Osteoblast (primary cell): ENCODE measurements at regions not wholly inside any gene's neighbourhood (a gene's known extent, or its start where the extent isn't known, plus 50 kb on each side); places are given as distances from the start of the nearest gene placed in this dataset.

Experiments used
- DNase-seq: peaks from one replicate; pipeline ENCODE4 v3.0.0; 2011; ENCODE audit warnings: low spot score, mixed read lengths; ENCODE audit not compliant: insufficient read length; ENCODE audit errors: missing footprints
- H2AFZ ChIP-seq: 2 replicates; pipeline ENCODE4 v1.6.0; 2011; ENCODE audit warnings: mild to moderate bottlenecking, low read length
- H3K27ac ChIP-seq: 2 replicates; pipeline ENCODE4 v1.5.1; 2011; ENCODE audit warnings: mild to moderate bottlenecking, low read depth, low read length, moderate library complexity
- H3K27me3 ChIP-seq: 2 replicates; pipeline ENCODE4 v1.6.0; 2012; ENCODE audit warnings: mild to moderate bottlenecking, control low read depth, inconsistent platforms, low read length, moderate library complexity; ENCODE audit not compliant: insufficient read depth
- H3K36me3 ChIP-seq: 2 replicates; pipeline ENCODE4 v1.5.1; 2011; ENCODE audit warnings: mild to moderate bottlenecking, low read length, control low read depth, moderate library complexity; ENCODE audit not compliant: insufficient read depth
- H3K4me1 ChIP-seq: 2 replicates; pipeline ENCODE4 v1.5.1; 2011; ENCODE audit warnings: mild to moderate bottlenecking, low read length, control low read depth, moderate library complexity; ENCODE audit not compliant: insufficient read depth
- H3K4me2 ChIP-seq: 2 replicates; pipeline ENCODE4 v1.6.0; 2011; ENCODE audit warnings: mild to moderate bottlenecking, low read length; ENCODE audit not compliant: insufficient read depth
- H3K4me3 ChIP-seq: fragments of 200-600 bp; sonication (generic); 3 replicates; pipeline ENCODE4 v1.5.1; 2012; ENCODE audit warnings: mild to moderate bottlenecking, low read length, inconsistent platforms; ENCODE audit not compliant: insufficient read depth
- H3K79me2 ChIP-seq: 2 replicates; pipeline ENCODE4 v1.6.0; 2012; ENCODE audit warnings: mild to moderate bottlenecking, low read length, control low read depth, inconsistent platforms; ENCODE audit not compliant: insufficient read depth
- H3K9me3 ChIP-seq: 2 replicates; pipeline ENCODE4 v1.5.1; 2011; ENCODE audit warnings: low read depth, low read length, control low read depth
- H4K20me1 ChIP-seq: 2 replicates; pipeline ENCODE4 v1.6.0; 2012; ENCODE audit warnings: mild to moderate bottlenecking, low read length, control low read depth; ENCODE audit not compliant: insufficient read depth
- CTCF ChIP-seq: IDR thresholded peaks from 2 replicates; pipeline ENCODE4 v1.5.1; 2011; ENCODE audit warnings: mild to moderate bottlenecking, low read depth, low read length, moderate library complexity; ENCODE audit errors: extremely low read depth

- Histone ChIP-seq H3K4me2 (peak overlapping the region; percentile 3), H3K27me3 (peaks cover 70% of the 10 kb centered on the region), H3K36me3 (no peaks in the 10 kb centered on the region), H3K4me1 (peaks cover 12% of the 10 kb centered on the region), H4K20me1 (no peaks in the 10 kb centered on the region), H3K27ac (no peak overlapping the region), H3K79me2 (no peaks in the 10 kb centered on the region), H3K4me3 (no peak overlapping the region), H2AFZ (no peak overlapping the region), H3K9me3 (no peaks in the 10 kb centered on the region)
- TF ChIP-seq CTCF: no peak
- DNase-seq: peak; percentile 90
Observed at GRCh38 chr2:242031481-242032019, 162.0 kb downstream of the RTP5 start.

GRCh38 chr2:242032780-242033656, 163.5 kb downstream of the RTP5 start:
- peaks cover 76% of the 10 kb centered on the region for H3K27me3 ChIP-seq
- TF ChIP-seq CTCF: no peak
- no peak for DNase-seq

GRCh38 chr2:242034138-242034537, 164.6 kb downstream of the RTP5 start:
- Histone ChIP-seq H3K27me3 (peaks cover 82% of the 10 kb centered on the region), H2AFZ (no peak overlapping the region), H3K4me3 (no peak overlapping the region), H3K4me2 (no peak overlapping the region), H4K20me1 (no peaks in the 10 kb centered on the region), H3K36me3 (no peaks in the 10 kb centered on the region), H3K9me3 (no peaks in the 10 kb centered on the region), H3K79me2 (no peaks in the 10 kb centered on the region), H3K27ac (no peak overlapping the region), H3K4me1 (peaks cover 12% of the 10 kb centered on the region)
- DNase-seq: no peak
- no peak for TF ChIP-seq CTCF

More at GRCh38 chr2:242032780-242033656, 163.5 kb downstream of the RTP5 start:
- H3K36me3 ChIP-seq: no peaks in the 10 kb centered on the region
- peaks cover 12% of the 10 kb centered on the region for H3K4me1 ChIP-seq
- no peaks in the 10 kb centered on the region for H3K9me3 ChIP-seq
- no peaks in the 10 kb centered on the region for H4K20me1 ChIP-seq
- no peak overlapping the region for H2AFZ ChIP-seq
- H3K4me2 ChIP-seq: no peak overlapping the region
- H3K4me3 ChIP-seq: no peak overlapping the region
- H3K27ac ChIP-seq: no peak overlapping the region
- no peaks in the 10 kb centered on the region for H3K79me2 ChIP-seq
